NCI-H2029 (cell line): ENCODE measurements at regions not wholly inside any gene's neighbourhood (a gene's known extent, or its start where the extent isn't known, plus 50 kb on each side); places are given as distances from the start of the nearest gene placed in this dataset.

ENCODE experiments used
- DNase-seq: peaks from one replicate; lab custom pipeline; 2025; lab: John Stamatoyannopoulos, UW

GRCh38 chr6:8276148-8276547 is 159.2 kb downstream of the SLC35B3 start:
- no peak for DNase-seq

DNA sequence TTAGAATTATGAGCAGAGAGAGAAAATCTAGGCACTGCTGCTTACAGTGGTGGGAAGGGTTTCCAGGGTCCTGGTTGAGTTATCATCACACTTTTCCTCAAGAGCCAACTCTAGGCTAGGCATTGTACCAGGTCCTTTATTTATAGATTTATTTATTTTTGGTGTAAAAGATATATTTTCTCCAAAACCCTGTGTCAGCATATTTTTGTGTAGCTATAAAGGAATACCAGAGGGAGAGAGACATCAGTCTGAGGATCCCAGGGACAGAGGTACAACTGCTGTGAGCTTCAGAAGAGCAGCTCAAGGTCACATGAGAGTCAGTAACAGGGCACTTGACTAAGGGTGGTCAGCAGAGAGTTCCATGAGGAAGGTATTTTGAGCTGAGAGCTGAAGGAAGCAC is 159.7 kb downstream of the SLC35B3 start:
- no peak for DNase-seq

DNA sequence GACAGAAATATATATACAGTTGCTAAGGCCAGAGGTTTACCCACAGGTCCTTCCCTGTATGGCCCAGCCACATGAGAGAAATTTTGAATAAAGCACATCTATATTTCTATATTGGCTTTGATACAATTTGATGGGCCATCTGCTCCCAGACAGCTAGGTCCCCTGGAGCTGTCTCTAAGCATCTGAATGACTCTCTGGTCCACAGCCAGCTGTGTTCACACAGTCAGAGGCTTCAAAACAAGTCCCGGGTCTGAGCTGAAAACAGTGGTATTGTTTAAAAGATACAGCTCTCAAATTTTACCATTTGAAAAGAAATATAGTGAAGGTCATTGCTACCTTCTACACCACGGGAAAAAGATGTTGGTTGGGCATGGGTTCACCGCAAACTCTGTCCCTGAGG is 161.1 kb downstream of the SLC35B3 start:
- no peak for DNase-seq

DNA sequence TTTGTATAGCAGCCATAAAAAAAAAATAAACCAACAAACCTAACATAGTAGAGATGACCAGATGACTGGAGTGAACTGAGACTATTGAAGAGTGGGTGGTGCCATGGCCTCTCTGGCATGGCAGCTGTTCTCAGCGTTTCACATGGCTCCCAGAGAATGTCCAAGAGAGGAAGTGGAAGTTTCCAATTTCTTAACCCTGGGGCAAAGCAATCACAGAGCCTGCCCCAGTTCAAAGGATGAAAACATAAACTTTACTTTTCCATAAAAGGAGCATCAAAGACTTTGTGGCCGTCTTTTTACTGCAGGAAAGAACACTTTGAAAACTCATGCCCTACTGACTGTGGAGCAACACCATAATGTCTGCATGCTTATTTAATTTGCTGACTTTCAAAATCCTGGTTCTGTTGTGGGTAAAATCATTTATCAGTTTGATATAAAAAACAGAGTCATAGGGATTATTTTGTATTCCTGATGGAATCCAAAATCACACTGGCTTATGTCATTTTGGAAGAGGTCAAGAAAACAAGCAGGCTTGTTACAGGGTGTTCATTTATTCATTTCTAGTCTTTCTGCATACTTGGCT is 165.4 kb downstream of the SLC35B3 start:
- DNase-seq, result no peak

- no peak for DNase-seq
These were observed 166.3 kb downstream of the SLC35B3 start for GRCh38 chr6:8269094-8269493.

- DNase-seq, result no peak
These were observed 166.3 kb upstream of the EEF1E1 start for GRCh38 chr6:8268606-8269005.

GRCh38 chr6:8268156-8268555 is 165.8 kb upstream of the EEF1E1 start:
- DNase-seq, result no peak

DNA sequence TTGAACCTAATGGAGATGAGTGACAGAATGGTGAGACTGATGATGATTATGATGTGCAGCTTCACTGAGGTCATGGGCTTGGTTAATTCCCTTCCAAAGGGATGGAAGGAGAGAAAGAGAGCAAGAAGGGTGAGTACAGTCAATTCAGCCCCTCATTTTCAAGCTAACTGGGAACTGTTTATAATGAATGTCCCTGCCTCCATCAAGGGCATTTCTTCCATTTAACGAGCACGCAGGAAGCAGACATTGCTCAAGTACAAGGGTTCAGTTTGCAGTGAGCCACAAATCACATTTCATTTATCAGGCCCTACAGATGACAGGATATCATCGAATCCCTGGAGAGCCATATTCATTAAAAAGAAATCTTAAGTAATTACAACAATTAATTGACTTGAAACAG is 158.3 kb upstream of the EEF1E1 start:
- DNase-seq, result no peak

- no peak for DNase-seq
These were observed 144.1 kb upstream of the EEF1E1 start for GRCh38 chr6:8246403-8246802.

- no peak for DNase-seq
These were observed 143.4 kb upstream of the EEF1E1 start for GRCh38 chr6:8245726-8246125.

GRCh38 chr6:8243475-8243874 is 141.1 kb upstream of the EEF1E1 start:
- no peak for DNase-seq

- no peak for DNase-seq
These were observed 140.5 kb upstream of the EEF1E1 start for GRCh38 chr6:8242885-8243284.

GRCh38 chr6:8240301-8240700 is 138.0 kb upstream of the EEF1E1 start:
- DNase-seq, result no peak

DNA sequence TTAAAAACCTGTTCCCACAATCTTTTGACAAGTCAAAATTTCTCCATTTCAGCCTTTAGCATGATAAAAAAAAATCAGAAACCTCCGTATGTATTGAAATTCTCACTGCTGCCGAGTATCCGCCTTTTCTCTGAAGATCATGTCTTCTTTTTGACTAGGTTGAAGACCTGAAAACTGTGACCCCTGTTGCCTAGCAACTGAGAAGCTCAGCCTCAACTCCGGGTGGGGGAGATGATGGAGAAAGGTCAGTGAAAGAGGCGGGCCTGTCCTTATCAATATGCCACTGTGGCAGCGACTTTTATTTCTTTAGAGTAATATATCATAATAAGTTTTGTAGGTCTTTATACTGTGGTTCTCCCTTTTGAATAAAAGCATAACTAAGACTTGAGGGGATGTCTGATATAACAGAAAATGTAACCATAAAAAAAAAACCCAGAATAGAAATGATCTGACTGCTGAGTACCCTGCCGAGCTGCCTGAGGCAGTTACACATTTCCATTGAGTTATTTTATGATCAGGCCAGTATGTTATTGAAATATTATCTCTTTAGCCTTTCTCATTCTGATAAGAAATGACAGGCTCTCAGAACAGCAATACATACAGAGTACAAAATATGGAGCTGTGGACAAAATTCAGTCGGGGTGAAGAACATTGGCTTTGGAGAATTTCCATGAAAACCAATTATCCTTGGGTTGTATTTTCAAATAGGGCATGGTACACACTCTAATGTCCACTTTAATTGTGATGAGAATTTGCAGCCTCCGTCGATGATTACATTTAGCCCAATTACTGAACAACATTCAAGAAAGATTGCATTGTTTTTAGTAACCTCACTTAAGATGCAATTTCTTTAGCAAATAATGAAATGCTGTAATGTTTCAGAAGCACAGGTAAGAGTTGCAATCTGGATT is 136.7 kb upstream of the EEF1E1 start:
- no peak for DNase-seq

GRCh38 chr6:8237668-8238067 is 135.3 kb upstream of the EEF1E1 start:
- no peak for DNase-seq

GRCh38 chr6:8236956-8237355 is 134.6 kb upstream of the EEF1E1 start:
- DNase-seq, result no peak

DNA sequence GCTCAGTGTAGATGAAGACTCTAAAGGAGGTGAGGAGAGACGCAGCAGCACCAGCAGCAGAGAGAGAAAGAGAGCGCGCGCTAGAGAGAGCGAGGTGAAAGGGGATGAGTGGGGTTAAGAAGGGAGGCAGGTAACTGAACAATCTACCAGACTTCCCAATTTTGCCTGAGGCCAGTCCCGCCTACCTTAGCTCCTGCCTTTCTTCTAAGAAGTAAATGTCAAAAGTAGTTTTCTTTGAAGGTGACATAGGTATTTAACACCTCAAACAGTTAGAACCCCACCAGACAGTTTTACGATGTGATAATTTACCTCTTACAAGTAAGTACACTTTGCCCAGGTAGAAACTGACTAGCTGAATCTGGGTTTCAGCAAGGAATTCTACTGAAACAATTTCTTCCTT is 132.0 kb upstream of the EEF1E1 start:
- no peak for DNase-seq

- no peak for DNase-seq
These were observed 129.6 kb upstream of the EEF1E1 start for GRCh38 chr6:8231956-8232355.

GRCh38 chr6:8229915-8230756 is 127.8 kb upstream of the EEF1E1 start:
- no peak for DNase-seq

DNA sequence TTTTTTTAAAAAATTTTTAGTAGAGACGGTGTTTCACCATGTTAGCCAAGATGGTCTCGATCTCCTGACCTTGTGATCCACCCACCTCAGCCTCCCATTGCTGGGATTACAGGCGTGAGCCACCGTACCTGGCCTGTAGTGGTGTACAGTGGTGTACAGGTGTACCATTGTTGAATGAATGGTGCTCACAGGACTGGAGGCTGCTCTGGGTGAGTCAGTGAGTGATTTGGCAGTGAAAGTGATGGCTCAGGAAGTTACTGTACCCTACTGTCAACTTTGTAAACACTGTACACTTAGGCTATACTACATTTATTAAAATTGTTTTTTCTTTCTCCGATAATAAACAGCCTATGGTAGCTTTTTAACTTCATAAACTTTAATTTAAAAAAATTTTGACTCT is 122.8 kb upstream of the EEF1E1 start:
- DNase-seq, result no peak

GRCh38 chr6:8223678-8224077 is 121.3 kb upstream of the EEF1E1 start:
- DNase-seq, result no peak

- DNase-seq, result peak; percentile 54
These were observed 117.1 kb upstream of the EEF1E1 start for GRCh38 chr6:8219352-8219943.
